Astrocyte (in vitro differentiated cells and primary cell): ENCODE measurements at regions not wholly inside any gene's neighbourhood (a gene's known extent, or its start where the extent isn't known, plus 50 kb on each side); places are given as distances from the start of the nearest gene placed in this dataset.

Experiments
- EZH2 ChIP-seq: IDR thresholded peaks from 2 replicates; pipeline ENCODE4 v1.6.1; 2012; ENCODE audit warnings: mild to moderate bottlenecking, low read length, inconsistent platforms; ENCODE audit not compliant: insufficient read depth
- TF ChIP-seq, protein P1 (sequence below): IDR thresholded peaks from 2 replicates; pipeline ENCODE4 v1.5.1; 2011; ENCODE audit warnings: low read depth, mild to moderate bottlenecking, inconsistent platforms, low read length, moderate library complexity; ENCODE audit not compliant: insufficient read depth

DNA sequence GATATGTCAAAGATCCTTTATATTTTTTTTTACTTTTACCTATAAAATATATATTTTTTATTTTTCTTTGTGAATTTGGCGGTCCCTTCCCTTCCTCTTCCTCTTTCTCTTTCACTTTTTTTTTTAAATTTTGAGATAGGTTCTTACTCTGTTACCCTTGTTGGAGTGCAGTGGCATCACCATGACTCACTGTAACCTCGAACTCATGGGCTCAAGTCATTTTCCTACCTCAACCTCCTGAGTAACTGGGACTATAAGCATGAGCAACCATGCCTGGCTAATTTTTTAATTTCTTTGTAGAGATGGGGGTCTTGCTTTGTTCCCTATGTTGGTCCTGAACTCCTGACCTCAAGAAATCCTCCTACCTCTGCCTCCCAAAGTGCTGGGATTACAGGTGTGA is 258.0 kb upstream of the CLINT1 start:
- TF ChIP-seq, protein P1, sequence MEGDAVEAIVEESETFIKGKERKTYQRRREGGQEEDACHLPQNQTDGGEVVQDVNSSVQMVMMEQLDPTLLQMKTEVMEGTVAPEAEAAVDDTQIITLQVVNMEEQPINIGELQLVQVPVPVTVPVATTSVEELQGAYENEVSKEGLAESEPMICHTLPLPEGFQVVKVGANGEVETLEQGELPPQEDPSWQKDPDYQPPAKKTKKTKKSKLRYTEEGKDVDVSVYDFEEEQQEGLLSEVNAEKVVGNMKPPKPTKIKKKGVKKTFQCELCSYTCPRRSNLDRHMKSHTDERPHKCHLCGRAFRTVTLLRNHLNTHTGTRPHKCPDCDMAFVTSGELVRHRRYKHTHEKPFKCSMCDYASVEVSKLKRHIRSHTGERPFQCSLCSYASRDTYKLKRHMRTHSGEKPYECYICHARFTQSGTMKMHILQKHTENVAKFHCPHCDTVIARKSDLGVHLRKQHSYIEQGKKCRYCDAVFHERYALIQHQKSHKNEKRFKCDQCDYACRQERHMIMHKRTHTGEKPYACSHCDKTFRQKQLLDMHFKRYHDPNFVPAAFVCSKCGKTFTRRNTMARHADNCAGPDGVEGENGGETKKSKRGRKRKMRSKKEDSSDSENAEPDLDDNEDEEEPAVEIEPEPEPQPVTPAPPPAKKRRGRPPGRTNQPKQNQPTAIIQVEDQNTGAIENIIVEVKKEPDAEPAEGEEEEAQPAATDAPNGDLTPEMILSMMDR: no peak
- TF ChIP-seq EZH2: no peak
